Stimulated activated CD8-positive, alpha-beta memory T cell treated with anti-CD3 and anti-CD28 coated beads, Interleukin-7, amount 100 ng/mL, for 48 hours (primary cell): ENCODE measurements at regions not wholly inside any gene's neighbourhood (a gene's known extent, or its start where the extent isn't known, plus 50 kb on each side); places are given as distances from the start of the nearest gene placed in this dataset.
"Not testable (repeated sequence)": the region's sequence is repeated elsewhere in the genome, so short reads cannot be mapped to it uniquely, and the experiment has no call there.

Experiments
- DNase-seq, 2 donors: peaks; one replicate each; pipeline ENCODE4 v3.0.0-alpha.2; 2020; ENCODE audit warnings: low read depth in 1 of 2; ENCODE audit errors: extremely low read depth in 1 of 2

DNA sequence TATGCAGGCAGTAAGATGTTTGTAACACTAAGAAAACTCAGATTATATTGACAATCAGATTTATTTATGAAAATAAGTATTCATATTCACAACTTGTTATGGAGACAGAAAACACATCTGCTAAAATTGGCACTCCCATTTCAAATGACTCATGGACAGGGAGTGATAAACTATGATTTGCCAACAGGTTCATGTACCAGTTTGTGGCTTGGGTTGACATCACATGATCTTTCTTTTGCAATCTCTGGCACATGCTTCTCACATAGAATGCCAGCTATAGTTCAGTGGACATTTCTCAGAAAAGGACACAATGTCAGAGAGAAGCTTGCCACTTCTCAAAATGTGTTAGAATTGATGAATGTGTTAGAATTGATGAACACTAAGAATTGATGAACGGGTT lies 663.2 kb upstream of the ANKRD30A start:
- no peak for DNase-seq

- DNase-seq = not testable (repeated sequence)
Observed at GRCh38 chr10:36458437-36458836, 667.0 kb upstream of the ANKRD30A start.

DNA sequence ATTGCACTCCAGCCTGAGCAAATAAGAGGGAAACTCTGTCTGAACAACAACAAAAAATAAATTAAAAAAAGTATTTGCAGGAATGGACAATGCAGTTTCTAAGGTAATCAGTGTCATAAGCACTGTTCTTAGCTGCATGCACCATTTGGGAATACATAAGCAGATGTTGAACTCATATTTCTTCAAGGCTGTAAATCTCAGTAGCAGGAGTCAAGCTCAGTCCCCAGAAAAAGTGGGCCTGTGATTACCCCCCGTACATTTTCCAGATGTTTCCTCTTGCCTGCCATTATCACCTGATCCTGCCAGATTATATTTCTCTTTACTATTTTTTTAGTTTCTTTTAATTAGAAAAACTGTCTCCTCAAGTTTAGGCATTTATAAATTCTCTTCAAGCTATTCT lies 667.6 kb upstream of the ANKRD30A start:
- DNase-seq = no peak

DNA sequence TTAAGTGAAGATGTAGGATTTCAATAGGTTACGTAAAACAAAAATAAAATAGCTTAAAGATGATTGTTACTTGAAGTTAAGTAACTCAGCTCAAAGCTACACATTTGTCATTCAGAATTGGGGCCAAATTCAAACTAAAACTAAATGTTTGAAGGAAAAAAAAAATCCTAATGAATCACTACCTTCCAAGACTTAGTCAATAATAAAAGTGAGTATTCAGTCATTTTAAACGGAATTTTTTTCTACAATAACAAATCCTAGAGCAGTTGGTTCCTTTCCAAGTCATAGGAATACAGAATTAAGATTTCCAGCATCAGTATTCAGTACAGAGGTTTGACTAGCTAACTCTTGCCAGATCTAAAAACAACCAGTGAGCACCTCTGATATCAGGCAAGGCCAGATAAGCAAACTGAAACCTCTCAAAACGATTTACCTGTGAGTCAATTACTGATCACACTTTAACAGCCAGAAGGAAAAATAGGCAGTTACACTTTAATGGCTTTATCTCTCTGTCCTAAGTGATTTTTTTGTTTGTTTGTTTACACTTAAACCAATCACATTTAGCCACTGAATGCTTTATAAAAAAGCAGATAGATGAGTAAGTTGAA lies 669.8 kb upstream of the ANKRD30A start:
- no peak for DNase-seq

GRCh38 chr10:36452851-36453250 lies 672.5 kb upstream of the ANKRD30A start:
- DNase-seq = no peak

- no peak for DNase-seq
Observed at GRCh38 chr10:36451391-36451970, 673.9 kb upstream of the ANKRD30A start.

GRCh38 chr10:36450380-36450779 lies 675.0 kb upstream of the ANKRD30A start:
- no peak for DNase-seq

GRCh38 chr10:36448760-36449691 lies 676.4 kb upstream of the ANKRD30A start:
- DNase-seq = no peak

DNA sequence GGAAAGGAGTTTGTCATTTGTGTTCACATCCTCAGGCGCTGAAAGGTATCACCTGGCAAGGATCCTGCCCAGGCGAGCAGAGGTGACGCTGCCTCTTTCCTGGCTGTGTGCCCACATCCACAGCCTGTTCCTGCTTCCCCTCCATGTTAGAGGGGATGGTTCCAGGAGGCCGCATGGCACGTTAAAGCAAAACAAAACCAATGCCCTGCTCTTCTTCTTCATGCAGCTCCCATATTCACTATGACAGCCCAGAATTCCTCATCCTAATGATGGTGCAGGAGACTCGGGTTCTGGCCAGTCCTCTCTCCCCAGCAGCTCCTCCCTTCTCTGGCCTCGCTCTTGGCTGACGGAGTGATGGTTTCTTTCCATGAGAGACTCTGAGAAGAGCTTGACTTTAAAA lies 678.5 kb upstream of the ANKRD30A start:
- no peak for DNase-seq

- no peak for DNase-seq
Observed at GRCh38 chr10:36443233-36443632, 682.2 kb upstream of the ANKRD30A start.

DNA sequence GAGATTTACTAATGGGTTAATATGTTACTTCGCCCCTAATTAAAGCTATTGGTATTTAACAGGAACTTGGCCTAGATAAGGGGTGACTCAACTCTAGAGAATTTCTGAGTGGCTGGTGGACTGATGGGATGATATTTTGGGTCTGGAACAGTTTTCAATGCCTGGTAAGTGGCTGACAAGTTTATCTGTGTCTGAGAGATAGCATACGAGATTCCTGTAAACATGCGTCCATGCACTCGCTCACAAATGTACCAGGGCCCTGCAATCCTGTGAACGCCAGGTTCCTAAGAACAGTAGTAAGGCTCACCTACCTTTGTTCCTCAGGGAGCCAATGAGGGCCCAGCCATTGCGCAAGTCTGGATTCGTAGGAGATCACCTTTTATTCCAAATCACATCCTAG lies 683.8 kb upstream of the ANKRD30A start:
- DNase-seq = no peak

- no peak for DNase-seq
Observed at GRCh38 chr10:36440539-36440938, 684.9 kb upstream of the ANKRD30A start.

GRCh38 chr10:36437367-36437766 lies 688.0 kb upstream of the ANKRD30A start:
- DNase-seq = no peak

GRCh38 chr10:36428507-36428906 lies 696.9 kb upstream of the ANKRD30A start:
- DNase-seq = no peak

DNA sequence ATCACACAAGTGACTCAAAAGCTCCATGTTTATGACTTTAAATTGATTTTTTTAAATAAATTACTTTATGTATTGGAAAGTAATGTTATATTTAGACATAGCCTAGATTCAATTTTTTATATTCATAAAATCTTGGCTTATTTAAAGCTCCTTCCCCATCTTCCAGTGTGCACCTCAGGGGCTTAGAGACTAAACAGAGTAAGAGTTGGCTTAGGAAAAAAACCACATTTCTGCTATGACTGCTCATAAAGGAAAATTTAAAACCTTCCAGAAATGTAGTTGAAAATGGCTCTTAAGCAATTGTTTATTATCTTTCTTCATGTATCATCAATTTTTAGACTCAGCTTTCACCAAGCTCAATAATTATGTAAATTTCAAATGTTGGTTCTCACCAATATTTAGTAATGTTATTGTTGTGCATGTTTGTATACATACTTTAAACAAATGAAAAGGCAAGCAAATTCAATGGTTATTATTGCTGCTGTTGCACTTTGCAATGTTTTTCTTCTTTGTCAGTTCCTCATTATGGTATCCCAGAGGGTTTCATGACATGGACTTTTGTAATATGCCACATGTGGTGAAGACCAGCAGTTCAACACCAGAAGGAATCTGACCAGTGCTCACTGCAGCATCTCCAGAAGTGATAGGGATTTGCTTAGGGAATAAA lies 700.1 kb upstream of the ANKRD30A start:
- DNase-seq = no peak

DNA sequence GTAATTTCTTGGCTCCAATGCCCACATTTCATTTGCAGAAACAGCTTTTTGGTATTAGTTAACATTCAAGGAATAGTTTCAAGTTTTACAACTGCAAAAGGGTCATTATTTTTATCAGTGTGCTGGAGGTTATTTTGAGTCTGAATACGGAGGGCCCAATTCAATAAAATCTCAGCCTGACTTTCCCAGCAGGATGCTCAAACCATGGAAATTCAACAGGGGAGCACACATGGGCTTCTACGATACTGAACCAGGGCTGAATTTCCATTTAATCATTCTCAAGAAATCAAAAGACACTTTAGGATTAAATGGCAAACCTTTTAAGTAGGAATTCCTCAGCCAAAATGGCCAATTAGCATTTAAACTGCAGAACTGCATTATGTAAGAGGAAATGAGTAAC lies 700.9 kb upstream of the ANKRD30A start:
- DNase-seq = no peak

GRCh38 chr10:36423821-36424248 lies 701.6 kb upstream of the ANKRD30A start:
- DNase-seq = no peak

DNA sequence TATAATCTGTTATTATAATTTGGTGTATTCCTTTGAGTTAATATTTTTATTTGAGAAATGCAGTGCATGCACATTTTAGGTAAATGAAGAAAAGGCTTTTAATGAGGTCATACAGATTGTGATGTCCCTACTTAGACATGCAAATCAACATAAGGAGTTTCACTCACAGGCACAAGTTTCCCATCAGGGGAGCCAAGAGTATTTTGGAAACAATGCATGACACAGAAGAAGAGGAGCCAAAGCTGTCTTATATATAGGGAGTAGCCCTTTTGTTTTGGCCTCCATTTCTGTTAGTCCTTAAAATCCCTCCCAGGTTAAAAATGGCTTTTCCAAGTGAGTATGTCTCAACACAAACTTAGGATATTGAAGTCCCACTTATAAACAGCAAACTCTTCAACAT lies 703.4 kb upstream of the ANKRD30A start:
- DNase-seq = no peak

DNA sequence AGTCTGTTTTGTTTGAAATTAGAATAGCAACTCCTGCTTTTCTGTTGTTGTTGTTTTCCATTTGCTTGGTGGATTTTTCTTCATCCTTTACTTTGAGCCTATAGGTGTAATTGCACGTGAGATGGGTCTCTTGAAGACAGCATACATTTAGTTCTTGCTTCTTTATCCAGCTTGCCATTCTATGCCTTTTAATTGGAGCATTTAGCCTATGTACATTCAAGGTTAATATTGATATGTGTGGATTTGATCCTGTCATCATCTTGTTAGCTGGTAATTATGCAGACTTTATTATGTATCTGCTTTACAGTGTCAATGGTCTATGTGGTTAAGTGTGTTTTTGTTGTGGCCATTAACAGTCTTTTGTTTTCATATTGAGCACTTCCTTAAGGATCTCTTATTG lies 708.9 kb upstream of the ANKRD30A start:
- DNase-seq = no peak

GRCh38 chr10:36412942-36413341 lies 712.5 kb upstream of the ANKRD30A start:
- DNase-seq = no peak

DNA sequence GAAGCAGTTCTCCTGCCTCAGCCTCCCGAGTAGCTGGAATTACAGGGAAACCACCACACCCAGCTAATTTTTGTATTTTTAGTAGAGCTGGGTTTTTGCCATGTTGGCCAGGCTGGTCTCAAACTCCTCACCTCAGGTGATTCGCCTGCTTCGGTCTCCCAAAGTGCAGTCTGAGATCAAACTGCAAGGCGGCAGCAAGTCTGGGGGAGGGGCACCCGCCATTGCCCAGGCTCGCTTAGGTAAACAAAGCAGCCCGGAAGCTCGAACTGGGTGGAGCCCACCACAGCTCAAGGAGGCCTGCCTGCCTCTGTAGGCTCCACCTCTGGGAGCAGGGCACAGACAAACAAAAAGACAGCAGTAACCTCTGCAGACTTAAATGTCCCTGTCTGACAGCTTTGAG lies 725.2 kb upstream of the ANKRD30A start:
- not testable (repeated sequence) for DNase-seq
